ENCODE measurements at regions not wholly inside any gene's neighbourhood (a gene's known extent, or its start where the extent isn't known, plus 50 kb on each side); places are given as distances from the start of the nearest gene placed in this dataset.
"Not testable (repeated sequence)": the region's sequence is repeated elsewhere in the genome, so short reads cannot be mapped to it uniquely, and the experiment has no call there.

GRCh38 chr1:163583661-163584181 lies 262.0 kb downstream of the NUF2 start:
- no peak for DNase-seq

- DNase-seq: no peak
These were observed 264.0 kb downstream of the NUF2 start for GRCh38 chr1:163585796-163586195.

DNA sequence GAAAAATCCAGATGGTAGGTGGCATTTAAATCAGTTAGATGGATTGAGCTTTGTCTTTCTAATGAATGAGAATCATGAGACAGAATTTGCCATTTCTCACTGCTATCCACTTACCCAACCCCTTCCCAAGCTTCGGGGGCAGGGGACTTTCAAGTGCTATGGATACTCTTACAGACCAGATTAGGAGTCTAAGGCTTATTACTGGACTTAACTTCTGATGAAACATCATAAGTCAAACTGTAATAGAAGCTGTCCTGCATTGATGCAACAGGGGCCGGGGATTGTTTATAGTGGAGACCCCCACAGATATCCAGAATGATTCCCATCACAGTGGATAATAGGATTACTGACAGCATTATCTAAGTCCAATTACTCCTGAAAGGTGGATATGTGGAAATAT lies 267.0 kb downstream of the NUF2 start:
- no peak for DNase-seq

GRCh38 chr1:163589735-163590134 lies 268.0 kb downstream of the NUF2 start:
- DNase-seq: no peak

- not testable (repeated sequence) for DNase-seq
These were observed 269.4 kb downstream of the NUF2 start for GRCh38 chr1:163591131-163591530.

DNA sequence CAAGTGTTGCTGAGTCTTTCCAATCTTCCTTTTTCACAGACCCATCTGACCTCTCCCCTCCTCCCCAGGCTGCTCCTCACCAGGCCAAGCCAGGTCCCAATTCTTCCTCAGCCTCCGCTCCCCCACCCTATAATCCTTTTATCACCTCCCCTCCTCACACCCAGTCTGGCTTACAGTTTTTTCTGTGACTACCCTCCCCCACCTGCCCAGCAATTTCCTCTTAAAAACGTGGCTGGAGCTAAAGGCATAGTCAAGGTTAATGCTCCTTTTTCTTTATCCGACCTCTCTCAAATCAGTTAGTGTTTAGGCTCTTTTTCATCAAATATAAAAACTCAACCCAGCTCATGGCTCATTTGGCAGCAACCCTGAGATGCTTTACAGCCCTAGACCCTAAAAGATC lies 270.9 kb downstream of the NUF2 start:
- DNase-seq: not testable (repeated sequence)

- not testable (repeated sequence) for DNase-seq
These were observed 274.4 kb downstream of the NUF2 start for GRCh38 chr1:163596106-163596505.

GRCh38 chr1:163596541-163597258 lies 274.9 kb downstream of the NUF2 start:
- no peak for DNase-seq

GRCh38 chr1:163604321-163604720 lies 282.6 kb downstream of the NUF2 start:
- no peak for DNase-seq

DNA sequence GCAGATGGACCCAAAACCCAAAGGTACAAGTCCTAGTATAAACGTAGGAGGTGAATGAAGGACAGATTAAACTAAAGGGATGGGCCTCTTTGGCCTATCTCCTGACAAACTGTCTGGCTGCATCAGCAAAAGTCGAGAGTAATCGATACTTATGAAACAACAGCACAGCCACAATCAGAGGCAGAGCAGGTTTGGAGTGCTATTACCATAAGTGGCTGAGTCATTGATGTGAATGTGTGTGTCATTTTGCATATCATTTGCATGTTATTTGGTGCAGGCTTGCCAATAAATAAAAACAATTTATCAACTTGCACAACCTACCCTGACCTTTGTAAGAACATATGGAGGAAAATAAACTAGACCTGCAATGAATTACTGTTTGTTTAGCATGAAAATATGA lies 283.1 kb downstream of the NUF2 start:
- no peak for DNase-seq

GRCh38 chr1:163608979-163609378 lies 287.2 kb downstream of the NUF2 start:
- no peak for DNase-seq

DNA sequence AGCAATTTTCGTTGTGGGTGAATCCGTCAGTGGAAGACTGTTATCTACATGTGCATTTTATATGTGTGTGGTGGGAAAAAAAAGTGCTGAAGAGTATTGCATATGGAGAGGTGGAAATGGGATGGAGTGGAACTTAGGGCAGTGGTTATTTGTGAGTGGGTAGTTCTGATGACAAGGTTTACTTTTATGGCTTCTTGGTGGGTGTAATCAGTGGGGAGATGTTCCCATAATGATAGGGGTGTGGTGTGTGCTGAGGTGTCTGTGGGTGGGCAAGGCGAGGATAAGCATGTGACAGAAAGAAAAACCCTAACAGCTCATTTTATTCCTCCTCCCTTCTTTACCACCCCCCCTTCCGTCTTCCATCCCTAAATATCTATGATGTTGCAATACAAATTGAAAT lies 288.1 kb downstream of the NUF2 start:
- no peak for DNase-seq

DNA sequence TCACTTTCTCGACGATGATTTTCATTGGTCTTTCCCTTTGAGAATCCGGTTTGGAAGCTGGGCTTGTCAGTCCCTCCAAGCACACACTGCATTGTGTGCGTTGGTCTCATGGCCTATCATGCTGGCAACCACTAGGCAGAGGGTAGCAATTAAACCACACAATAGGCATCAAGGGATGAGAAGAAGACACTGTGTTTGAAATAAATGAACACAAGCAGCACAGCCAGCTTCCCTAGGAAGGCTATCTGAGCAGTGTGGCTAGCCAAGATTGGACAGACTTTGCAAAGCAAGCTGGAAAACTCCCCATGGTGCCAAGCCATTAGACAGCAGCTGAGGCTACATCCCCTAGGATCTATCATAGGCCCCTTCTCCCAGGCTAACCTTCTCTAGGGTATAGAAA lies 288.7 kb downstream of the NUF2 start:
- no peak for DNase-seq

DNA sequence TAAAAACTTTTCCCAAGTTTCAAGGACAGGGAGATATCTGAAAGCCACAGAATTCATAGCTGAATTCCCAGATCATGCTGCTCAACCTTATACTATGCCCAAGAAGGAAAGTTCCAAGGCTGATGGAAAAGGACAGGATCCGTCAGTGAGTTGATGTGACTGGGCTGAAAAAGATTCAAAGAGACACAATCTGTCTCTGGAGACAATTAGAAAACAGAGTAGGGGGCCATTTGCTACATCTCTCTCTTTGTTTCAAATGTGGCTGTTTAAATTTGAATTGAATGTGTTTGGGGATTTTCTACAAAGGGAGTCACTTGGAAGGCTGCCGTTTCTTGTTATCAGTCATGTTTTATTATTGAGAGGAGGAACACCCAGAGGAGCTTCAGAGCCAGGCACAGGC lies 292.6 kb downstream of the NUF2 start:
- DNase-seq: no peak

DNA sequence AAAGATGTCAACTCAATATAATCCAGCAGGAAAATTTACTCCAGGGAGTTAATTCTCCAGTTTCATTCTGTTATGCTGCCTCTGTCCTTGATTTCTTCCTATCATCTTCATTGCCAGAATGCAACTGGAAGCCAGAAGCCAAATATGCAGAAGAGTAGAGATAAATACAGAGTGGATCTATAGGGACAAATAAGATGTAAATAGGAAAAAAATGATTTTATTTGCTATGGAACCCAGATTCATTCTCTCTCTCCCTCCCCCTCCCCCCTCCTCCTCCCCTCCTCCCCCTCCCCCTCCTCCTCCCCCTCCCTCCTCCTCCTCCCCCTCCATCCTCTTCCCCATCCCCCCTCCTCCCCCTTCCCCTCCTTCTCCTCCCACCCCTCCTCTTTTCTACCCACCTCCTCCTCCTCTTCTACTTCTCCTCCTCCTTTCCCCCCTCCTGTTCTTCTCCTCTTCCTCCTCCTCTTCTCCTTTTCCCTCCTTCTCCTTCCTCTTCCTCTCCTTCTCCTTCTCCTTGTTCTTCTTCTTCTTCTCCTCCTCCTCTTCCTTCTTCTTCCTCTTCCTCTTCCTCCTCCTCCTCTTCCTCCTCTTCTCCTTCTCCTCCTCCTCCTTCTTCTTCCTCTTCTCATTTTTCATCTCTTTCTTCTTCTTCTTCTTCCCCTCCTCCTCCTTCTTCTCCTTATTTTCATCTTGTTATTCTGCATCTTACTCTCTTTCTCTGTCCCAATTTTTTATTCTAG lies 306.4 kb downstream of the NUF2 start:
- no peak for DNase-seq

- DNase-seq: no peak
These were observed 310.5 kb downstream of the NUF2 start for GRCh38 chr1:163632269-163632668.

GRCh38 chr1:163633366-163633765 lies 311.6 kb downstream of the NUF2 start:
- no peak for DNase-seq

DNA sequence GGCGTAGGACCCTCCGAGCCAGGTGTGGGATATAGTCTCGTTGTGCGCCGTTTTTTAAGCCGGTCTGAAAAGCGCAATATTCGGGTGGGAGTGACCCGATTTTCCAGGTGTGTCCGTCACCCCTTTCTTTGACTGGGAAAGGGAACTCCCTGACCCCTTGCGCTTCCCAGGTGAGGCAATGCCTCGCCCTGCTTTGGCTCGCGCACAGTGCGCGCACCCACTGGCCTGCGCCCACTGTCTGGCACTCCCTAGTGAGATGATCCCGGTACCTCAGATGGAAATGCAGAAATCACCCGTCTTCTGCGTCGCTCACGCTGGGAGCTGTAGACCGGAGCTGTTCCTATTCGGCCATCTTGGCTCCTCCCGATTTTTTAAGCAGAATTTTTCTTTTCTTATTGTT lies 323.9 kb downstream of the NUF2 start:
- DNase-seq: not testable (repeated sequence)

DNA sequence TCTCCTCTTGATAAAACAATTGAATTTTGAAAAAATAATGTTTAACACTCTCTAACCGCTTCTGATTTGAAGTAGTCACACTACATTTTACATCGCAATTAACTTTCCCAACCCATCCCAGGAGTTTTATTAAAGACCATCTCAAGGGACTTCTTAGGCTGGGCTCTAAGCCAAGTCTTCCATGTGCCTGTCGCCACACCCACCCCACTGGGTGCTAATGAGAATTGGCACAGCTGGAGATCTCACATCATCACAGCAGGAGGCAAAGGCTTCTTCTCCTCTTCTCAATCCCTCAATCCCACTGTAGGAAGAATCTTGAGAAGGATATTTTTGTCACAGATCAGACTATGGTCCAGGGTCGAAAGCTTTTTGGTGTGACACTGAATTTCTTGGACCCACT lies 328.9 kb downstream of the NUF2 start:
- no peak for DNase-seq

GRCh38 chr1:163652441-163652840 lies 330.7 kb downstream of the NUF2 start:
- no peak for DNase-seq

- DNase-seq: no peak
These were observed 333.8 kb downstream of the NUF2 start for GRCh38 chr1:163655565-163655964.

GRCh38 chr1:163656095-163656759 lies 334.5 kb downstream of the NUF2 start:
- DNase-seq: no peak

GRCh38 chr1:163657719-163658118 lies 336.0 kb downstream of the NUF2 start:
- no peak for DNase-seq

DNA sequence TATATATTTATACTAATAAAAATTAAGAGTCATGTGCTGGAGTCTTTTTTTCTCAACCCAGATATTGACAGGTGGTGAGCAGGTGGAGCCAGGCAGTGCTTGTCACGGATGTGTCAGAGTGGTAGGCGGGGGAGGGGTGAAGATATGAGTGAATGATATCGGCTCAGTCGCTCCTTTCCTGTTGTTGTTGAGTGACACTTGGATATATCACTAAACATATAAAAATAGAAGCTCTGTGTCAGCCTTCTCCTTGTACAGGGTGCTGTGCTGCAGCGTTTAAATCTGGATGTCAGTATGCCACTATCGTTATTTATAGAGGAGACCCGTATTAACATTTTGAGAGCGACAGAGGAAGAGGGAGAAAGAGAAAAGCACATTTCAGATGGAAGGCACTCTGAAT lies 339.6 kb downstream of the NUF2 start:
- DNase-seq: no peak
